B cell (primary cell): ENCODE measurements at regions not wholly inside any gene's neighbourhood (a gene's known extent, or its start where the extent isn't known, plus 50 kb on each side); places are given as distances from the start of the nearest gene placed in this dataset.

Source experiments
- ATAC-seq: fragments of 200-7000 bp; cut with Tn5 transposase; one replicate; pipeline ENCODE4 v1.10.0; 2021; ENCODE audit warnings: low read depth, mild to moderate bottlenecking, moderate number of reproducible peaks, moderate library complexity
- CTCF ChIA-PET: fragments of 350-600 bp; sonication (Branson Sonifier 250); formaldehyde crosslinking; loops from one replicate; lab custom pipeline; 2021; ENCODE audit warnings: antibody characterized with exemption, inconsistent platforms; lab: Charles Lee
- POLR2A ChIA-PET: fragments of 350-600 bp; sonication (Branson Sonifier 250); formaldehyde crosslinking; loops from one replicate; lab custom pipeline; 2021; ENCODE audit warnings: antibody characterized with exemption; lab: Charles Lee
- DNase-seq: peaks from one replicate; pipeline ENCODE4 v3.0.0; 2013
- H2AFZ ChIP-seq: 2 replicates; pipeline ENCODE4 v1.6.1; 2012; ENCODE audit warnings: mild to moderate bottlenecking, low read depth, low read length; ENCODE audit not compliant: insufficient read depth, poor library complexity, severe bottlenecking
- H3K27ac ChIP-seq, 2 donors: 1 replicate in 1 of 2; 2 replicates in 1 of 2; pipeline ENCODE4 v1.5.1; 2012 to 2013; ENCODE audit warnings: low read length in 2 of 2, mild to moderate bottlenecking in 2 of 2, moderate library complexity in 1 of 2
- H3K27me3 ChIP-seq, 4 experiments: fragments of 200-600 bp in 1 of 4; sonication (generic) in 1 of 4; replicated peaks in 1 of 4; 1 replicate in 2 of 4; 2 replicates in 2 of 4; pipeline versions ENCODE4 v1.6.1 to v1.7.0; 2013 to 2016; ENCODE audit warnings: low read length in 3 of 4, mild to moderate bottlenecking in 2 of 4, mixed read lengths in 1 of 4, moderate library complexity in 1 of 4; ENCODE audit not compliant: insufficient read depth in 4 of 4, control insufficient read depth in 3 of 4; ENCODE audit errors: control extremely low read depth in 1 of 4
- H3K36me3 ChIP-seq, 2 experiments: replicated peaks in 1 of 2; 1 replicate in 1 of 2; 2 replicates in 1 of 2; pipeline versions ENCODE4 v1.6.1 to v1.7.1; 2013; ENCODE audit warnings: low read length in 1 of 2; ENCODE audit not compliant: insufficient read depth in 2 of 2, control insufficient read depth in 1 of 2; ENCODE audit errors: control extremely low read depth in 1 of 2, extremely low read depth in 1 of 2
- H3K4me1 ChIP-seq, 2 donors: fragments of 200-600 bp in 1 of 2; sonication (generic) in 1 of 2; 1 replicate in 1 of 2; 2 replicates in 1 of 2; pipeline versions ENCODE4 v1.5.1 to v1.6.1; 2013 to 2017; ENCODE audit warnings: low read length in 2 of 2; ENCODE audit not compliant: control insufficient read depth in 2 of 2, insufficient read depth in 2 of 2
- H3K4me2 ChIP-seq: replicated peaks from 2 replicates; pipeline ENCODE3; 2012; ENCODE audit warnings: mild to moderate bottlenecking, low read depth, low read length; ENCODE audit not compliant: poor library complexity, severe bottlenecking
- H3K4me3 ChIP-seq, 5 experiments: fragments of 200-600 bp in 1 of 5; sonication (generic) in 1 of 5; 1 replicate in 3 of 5; 2 replicates in 2 of 5; pipeline versions ENCODE4 v1.5.1 to v1.7.0; 2011 to 2016; ENCODE audit warnings: low read length in 4 of 5, mild to moderate bottlenecking in 4 of 5, low read depth in 2 of 5, control low read depth in 1 of 5, moderate library complexity in 1 of 5; ENCODE audit not compliant: insufficient read depth in 1 of 5; ENCODE audit errors: control extremely low read depth in 1 of 5, extremely low read depth in 1 of 5
- H3K79me2 ChIP-seq: fragments of 200-600 bp; sonication (generic); one replicate; pipeline ENCODE4 v1.6.0; 2016; ENCODE audit warnings: low read length; ENCODE audit not compliant: control insufficient read depth, insufficient read depth
- H3K9ac ChIP-seq: fragments of 200-600 bp; sonication (generic); 2 replicates; pipeline ENCODE4 v1.6.1; 2017; ENCODE audit warnings: mild to moderate bottlenecking, low read length, moderate library complexity
- H3K9me3 ChIP-seq, 3 donors: one replicate each; pipeline versions ENCODE4 v1.6.1 to v1.7.1; 2013; ENCODE audit warnings: low read length in 2 of 3; ENCODE audit not compliant: control insufficient read depth in 2 of 3, insufficient read depth in 1 of 3; ENCODE audit errors: control extremely low read depth in 1 of 3
- H4K20me1 ChIP-seq: 2 replicates; pipeline ENCODE4 v1.6.0; 2012; ENCODE audit warnings: mild to moderate bottlenecking, low read length; ENCODE audit not compliant: insufficient read depth, control insufficient read depth, poor library complexity, severe bottlenecking
- H3K27ac Mint-ChIP-seq: one replicate; pipeline ENCODE4 v1.8.0; 2021; ENCODE audit warnings: mixed read lengths
- H3K27me3 Mint-ChIP-seq: one replicate; pipeline ENCODE4 v1.8.0; 2021; ENCODE audit warnings: mixed read lengths
- H3K4me1 Mint-ChIP-seq: one replicate; pipeline ENCODE4 v1.8.0; 2021; ENCODE audit warnings: mixed read lengths
- H3K4me3 Mint-ChIP-seq: one replicate; pipeline ENCODE4 v1.8.0; 2021; ENCODE audit warnings: mixed read lengths
- H3K9me3 Mint-ChIP-seq: one replicate; pipeline ENCODE4 v1.8.0; 2022; ENCODE audit warnings: mixed read lengths; ENCODE audit not compliant: insufficient read depth
- EZH2 ChIP-seq: IDR thresholded peaks from 2 replicates; pipeline ENCODE4 v1.6.1; 2012; ENCODE audit warnings: borderline replicate concordance, low read depth, mild to moderate bottlenecking, moderate library complexity, low read length; ENCODE audit not compliant: insufficient read depth, poor library complexity, severe bottlenecking
- WGBS: methylation state at CpG from one replicate; pipeline ENCODE4 v1.1.5; 2013; ENCODE audit warnings: missing lambda C conversion rate; ENCODE audit not compliant: insufficient coverage; 5-methylcytosine and 5-hydroxymethylcytosine counted together
- intact Hi-C: fragments of 100-400 bp; cut with micrococcal nuclease; formaldehyde crosslinking; loops from one replicate; pipeline ENCODE4 v1.10.0; 2022
- TF ChIP-seq, protein P1 (sequence below): fragments of 200-600 bp; IDR thresholded peaks from one replicate; pipeline ENCODE4 v1.8.0; 2022; ENCODE audit warnings: antibody characterized with exemption, mild to moderate bottlenecking

GRCh38 chr9:92173318-92173717 is 58.1 kb upstream of the SPTLC1 start:
- intact Hi-C loops = no loop called here
- CTCF ChIA-PET = no interaction called here
- Histone ChIP-seq H3K36me3 (no peaks in the 10 kb centered on the region), H3K27me3 (no peaks in the 10 kb centered on the region), H4K20me1 (no peaks in the 10 kb centered on the region), H2AFZ (no peak overlapping the region), H3K79me2 (no peaks in the 10 kb centered on the region), H3K27ac (no peak overlapping the region), H3K4me1 (no peaks in the 10 kb centered on the region), H3K9ac (no peak overlapping the region), H3K4me3 (no peak overlapping the region), H3K9me3 (peaks cover 0 to 22% (median 5%) of the 10 kb centered on the region in 3 donors), H3K4me2 (no peak overlapping the region)
- Mint-ChIP-seq H3K27me3 (peaks cover 7% of the 10 kb centered on the region), H3K9me3 (peaks cover 6% of the 10 kb centered on the region), H3K27ac (no peak overlapping the region), H3K4me1 (no peaks in the 10 kb centered on the region), H3K4me3 (no peak overlapping the region)
- ATAC-seq (no peak), DNase-seq (no peak)
- TF ChIP-seq, protein P1, sequence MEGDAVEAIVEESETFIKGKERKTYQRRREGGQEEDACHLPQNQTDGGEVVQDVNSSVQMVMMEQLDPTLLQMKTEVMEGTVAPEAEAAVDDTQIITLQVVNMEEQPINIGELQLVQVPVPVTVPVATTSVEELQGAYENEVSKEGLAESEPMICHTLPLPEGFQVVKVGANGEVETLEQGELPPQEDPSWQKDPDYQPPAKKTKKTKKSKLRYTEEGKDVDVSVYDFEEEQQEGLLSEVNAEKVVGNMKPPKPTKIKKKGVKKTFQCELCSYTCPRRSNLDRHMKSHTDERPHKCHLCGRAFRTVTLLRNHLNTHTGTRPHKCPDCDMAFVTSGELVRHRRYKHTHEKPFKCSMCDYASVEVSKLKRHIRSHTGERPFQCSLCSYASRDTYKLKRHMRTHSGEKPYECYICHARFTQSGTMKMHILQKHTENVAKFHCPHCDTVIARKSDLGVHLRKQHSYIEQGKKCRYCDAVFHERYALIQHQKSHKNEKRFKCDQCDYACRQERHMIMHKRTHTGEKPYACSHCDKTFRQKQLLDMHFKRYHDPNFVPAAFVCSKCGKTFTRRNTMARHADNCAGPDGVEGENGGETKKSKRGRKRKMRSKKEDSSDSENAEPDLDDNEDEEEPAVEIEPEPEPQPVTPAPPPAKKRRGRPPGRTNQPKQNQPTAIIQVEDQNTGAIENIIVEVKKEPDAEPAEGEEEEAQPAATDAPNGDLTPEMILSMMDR = no peak
- TF ChIP-seq EZH2 = no peak
- 86% methylated on average over 6 of the region's 7 CpGs for WGBS
- POLR2A ChIA-PET = no interaction called here

DNA sequence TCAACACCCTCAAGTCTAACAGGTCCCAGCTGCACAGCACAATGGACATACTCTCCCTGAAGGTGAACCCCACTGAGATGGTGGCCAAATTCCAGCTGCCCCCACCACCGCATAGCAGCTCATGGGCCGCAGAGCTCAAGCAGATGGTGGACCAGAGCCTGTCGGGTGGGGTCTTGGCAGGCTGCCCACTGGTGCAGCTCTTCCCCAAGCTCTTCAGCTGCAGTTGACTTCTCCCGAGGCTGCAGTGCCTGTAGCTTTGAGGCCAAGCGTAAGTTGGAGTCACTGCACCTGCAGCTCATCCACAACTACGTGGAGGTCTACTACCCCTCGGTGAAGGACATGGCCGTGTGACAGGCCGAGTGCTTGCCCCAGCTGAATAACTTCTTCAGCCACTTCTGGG is 56.6 kb upstream of the SPTLC1 start:
- H3K9me3 ChIP-seq = peaks cover 0 to 22% (median 5%) of the 10 kb centered on the region in 3 donors
- H2AFZ ChIP-seq = no peak overlapping the region
- no peaks in the 10 kb centered on the region for H3K36me3 ChIP-seq
- no peak for TF ChIP-seq EZH2
- no peak for ATAC-seq
- no peak overlapping the region for H3K27ac ChIP-seq
- ChIA-PET POLR2A (no interaction called here), CTCF (no interaction called here)
- H3K27me3 ChIP-seq = no peaks in the 10 kb centered on the region
- no peak overlapping the region for H3K4me3 ChIP-seq
- no peaks in the 10 kb centered on the region for H3K4me1 ChIP-seq
- Mint-ChIP-seq H3K4me3 (no peak overlapping the region), H3K27me3 (peaks cover 7% of the 10 kb centered on the region), H3K27ac (no peak overlapping the region), H3K9me3 (peaks cover 6% of the 10 kb centered on the region), H3K4me1 (no peaks in the 10 kb centered on the region)
- no peaks in the 10 kb centered on the region for H3K79me2 ChIP-seq
- no peaks in the 10 kb centered on the region for H4K20me1 ChIP-seq
- intact Hi-C loops = no loop called here
- no peak overlapping the region for H3K4me2 ChIP-seq
- WGBS = 97% methylated on average over 9 of the region's 9 CpGs
- H3K9ac ChIP-seq = no peak overlapping the region
- no peak for DNase-seq
